ENCODE measurements at regions not wholly inside any gene's neighbourhood (a gene's known extent, or its start where the extent isn't known, plus 50 kb on each side); places are given as distances from the start of the nearest gene placed in this dataset.

GRCh38 chr13:69595181-69595580, 512.4 kb upstream of the ATXN8OS start:
- Histone ChIP-seq H3K36me3 (no peaks in the 10 kb centered on the region), H3K9me3 (no peaks in the 10 kb centered on the region), H3K4me3 (no peak overlapping the region), H3K4me1 (no peaks in the 10 kb centered on the region), H3K27me3 (replicated peaks in 1 of 7) (no peaks in the 10 kb centered on the region), H3K27ac (no peak overlapping the region)
- WGBS, 5 donors: 57 to 78% (median 73%) methylated on average over 1 of the region's 1 CpG
- intact Hi-C loops (cut with DNase I; ENCODE audit: low total_unique reads): no loop called here
- no peak for DNase-seq
- TF ChIP-seq POLR2A (IDR thresholded peaks at IDR 0.05) (no peak), POLR2AphosphoS5 (IDR thresholded peaks at IDR 0.05) (no peak)

- Histone ChIP-seq H3K4me3 (no peak overlapping the region), H3K27me3 (replicated peaks in 1 of 7) (no peaks in the 10 kb centered on the region), H3K27ac (no peak overlapping the region), H3K36me3 (no peaks in the 10 kb centered on the region), H3K4me1 (no peaks in the 10 kb centered on the region), H3K9me3 (peaks cover 0 to 3% (median 0%) of the 10 kb centered on the region in 8 donors)
- intact Hi-C loops (cut with DNase I; ENCODE audit: low total_unique reads): no loop called here
- no peak for TF ChIP-seq POLR2A (IDR thresholded peaks at IDR 0.05)
- no peak for TF ChIP-seq POLR2AphosphoS5 (IDR thresholded peaks at IDR 0.05)
- no peak for TF ChIP-seq CTCF (IDR thresholded peaks at IDR 0.05 in 8 of 11, conservative IDR thresholded peaks at IDR 0.05 in 3 of 11)
- WGBS, 5 donors: 57 to 71% (median 65%) methylated on average over 2 of the region's 2 CpGs
- no peak for DNase-seq
Measured at GRCh38 chr13:69591437-69591836, 516.2 kb upstream of the ATXN8OS start.

GRCh38 chr13:69589531-69590235, 517.9 kb upstream of the ATXN8OS start:
- Histone ChIP-seq H3K4me3 (no peak overlapping the region), H3K9me3 (peaks cover 0 to 3% (median 0%) of the 10 kb centered on the region in 8 donors), H3K36me3 (no peaks in the 10 kb centered on the region), H3K4me1 (no peaks in the 10 kb centered on the region), H3K27ac (no peak overlapping the region), H3K27me3 (replicated peaks in 1 of 7) (no peaks in the 10 kb centered on the region)
- no peak for DNase-seq
- 78 to 87% (median 85%) methylated on average over 5 of the region's 5 CpGs for WGBS, 5 donors
- TF ChIP-seq POLR2AphosphoS5 (IDR thresholded peaks at IDR 0.05) (no peak), POLR2A (IDR thresholded peaks at IDR 0.05) (no peak), CTCF (IDR thresholded peaks at IDR 0.05 in 8 of 11, conservative IDR thresholded peaks at IDR 0.05 in 3 of 11) (no peak)
- intact Hi-C loops (cut with DNase I; ENCODE audit: low total_unique reads): no loop called here

- Histone ChIP-seq H3K27ac (no peak overlapping the region), H3K4me1 (no peaks in the 10 kb centered on the region), H3K36me3 (no peaks in the 10 kb centered on the region), H3K9me3 (peaks cover 0 to 3% (median 0%) of the 10 kb centered on the region in 8 donors), H3K4me3 (no peak overlapping the region), H3K27me3 (replicated peaks in 1 of 7) (no peaks in the 10 kb centered on the region)
- TF ChIP-seq CTCF (IDR thresholded peaks at IDR 0.05 in 8 of 11, conservative IDR thresholded peaks at IDR 0.05 in 3 of 11) (no peak), POLR2AphosphoS5 (IDR thresholded peaks at IDR 0.05) (no peak), POLR2A (IDR thresholded peaks at IDR 0.05) (no peak)
- WGBS, 5 donors: 60 to 86% (median 73%) methylated on average over 1 of the region's 1 CpG
- DNase-seq: no peak
- intact Hi-C loops (cut with DNase I; ENCODE audit: low total_unique reads): no loop called here
Measured at GRCh38 chr13:69585656-69586055, 522.0 kb upstream of the ATXN8OS start.

Measured in spleen (tissue), 11 donors.